ENCODE measurements at regions not wholly inside any gene's neighbourhood (a gene's known extent, or its start where the extent isn't known, plus 50 kb on each side); places are given as distances from the start of the nearest gene placed in this dataset.
"Not testable (repeated sequence)": the region's sequence is repeated elsewhere in the genome, so short reads cannot be mapped to it uniquely, and the experiment has no call there.

DNA sequence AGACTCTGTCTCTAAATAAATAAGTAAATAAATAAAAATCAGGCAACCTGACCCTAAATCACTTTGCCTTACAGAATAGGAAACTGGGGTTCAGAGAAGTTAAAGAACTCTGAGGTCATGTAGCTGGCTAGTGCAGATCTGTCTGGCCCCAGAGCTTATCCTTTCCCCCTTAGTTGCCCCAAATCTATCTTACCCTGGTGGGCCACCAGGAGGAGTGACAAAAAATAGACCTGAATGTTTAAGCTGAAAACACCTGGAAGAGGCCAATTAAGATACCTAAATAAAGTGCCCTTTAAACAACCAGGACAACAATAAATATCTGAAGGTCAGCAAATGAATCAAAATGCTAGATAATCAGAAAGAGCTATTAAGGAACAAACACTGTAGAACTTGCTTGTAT lies 59.7 kb downstream of the TEX35 start:
- no peak for DNase-seq

DNA sequence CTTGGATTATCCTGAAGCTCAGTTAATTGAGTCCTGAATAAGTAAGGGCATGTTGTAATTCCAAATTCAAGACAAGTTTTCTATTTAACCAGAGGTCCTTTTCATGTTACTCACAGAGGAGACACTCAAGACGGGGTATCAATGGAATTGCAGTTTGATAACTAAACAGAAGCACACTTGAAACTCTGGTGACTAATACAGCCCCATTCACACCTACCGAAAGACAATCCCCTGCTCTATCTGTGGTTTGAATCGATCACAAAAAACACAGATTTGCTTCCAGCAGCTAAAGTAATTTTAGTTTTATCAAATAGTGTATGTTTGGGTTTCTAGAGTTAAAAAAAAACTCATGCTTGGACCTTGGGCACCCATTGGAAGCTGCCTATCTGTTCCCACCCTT lies 60.4 kb downstream of the TEX35 start:
- DNase-seq, result no peak

DNA sequence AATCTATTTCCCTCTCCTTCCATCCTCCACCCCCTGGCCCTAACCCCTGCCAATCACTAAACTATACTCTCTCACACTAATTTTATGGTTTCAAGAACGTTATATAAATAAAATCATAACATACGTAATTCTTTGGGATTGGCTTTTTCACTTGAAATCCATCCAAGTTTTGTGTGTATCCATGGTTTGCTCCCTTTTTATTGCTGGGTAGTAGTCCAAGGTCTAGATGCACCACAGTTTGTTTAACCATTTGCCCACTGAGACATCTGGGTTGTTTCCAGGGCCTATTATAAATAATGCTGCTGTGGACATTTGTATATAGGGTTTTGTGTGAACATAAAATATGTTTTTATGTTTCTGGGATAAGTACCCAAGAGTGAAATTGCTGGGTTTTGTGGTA lies 61.4 kb downstream of the TEX35 start:
- DNase-seq, result no peak

DNA sequence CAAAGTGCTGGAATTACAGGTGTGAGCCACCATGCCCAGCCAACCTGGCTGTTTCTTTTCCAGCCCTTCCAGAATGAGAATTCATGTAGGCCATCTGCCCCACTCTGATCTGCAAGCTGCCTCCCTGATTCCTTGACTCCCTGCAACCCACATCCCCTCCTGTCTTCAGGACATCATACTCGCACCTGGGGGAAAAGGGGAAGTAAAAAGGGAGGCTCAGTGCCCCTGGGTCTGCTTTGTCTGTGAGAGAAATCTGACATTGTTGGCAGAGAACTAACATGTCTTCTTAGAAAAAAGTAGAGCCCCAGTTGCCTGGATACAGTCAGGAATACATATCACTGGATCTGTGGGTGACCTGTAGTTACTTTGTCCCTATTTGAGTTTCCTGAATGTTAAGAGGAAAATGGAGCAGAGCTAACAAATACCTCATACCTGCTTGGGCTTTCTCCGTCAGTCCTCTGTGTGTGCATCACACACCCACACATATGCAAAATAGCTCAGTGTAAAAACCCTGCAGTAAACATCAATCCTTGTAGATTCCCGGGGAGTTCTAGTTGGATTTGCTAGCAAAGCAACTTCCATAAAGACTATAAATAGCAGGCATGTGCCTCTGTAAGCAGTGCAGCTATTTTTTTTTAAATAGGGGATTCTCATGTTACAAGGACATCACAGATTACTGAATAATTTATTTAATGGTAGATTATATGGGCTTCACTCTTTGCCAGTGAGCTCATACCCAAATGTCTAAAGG lies 62.9 kb downstream of the TEX35 start:
- no peak for DNase-seq

DNA sequence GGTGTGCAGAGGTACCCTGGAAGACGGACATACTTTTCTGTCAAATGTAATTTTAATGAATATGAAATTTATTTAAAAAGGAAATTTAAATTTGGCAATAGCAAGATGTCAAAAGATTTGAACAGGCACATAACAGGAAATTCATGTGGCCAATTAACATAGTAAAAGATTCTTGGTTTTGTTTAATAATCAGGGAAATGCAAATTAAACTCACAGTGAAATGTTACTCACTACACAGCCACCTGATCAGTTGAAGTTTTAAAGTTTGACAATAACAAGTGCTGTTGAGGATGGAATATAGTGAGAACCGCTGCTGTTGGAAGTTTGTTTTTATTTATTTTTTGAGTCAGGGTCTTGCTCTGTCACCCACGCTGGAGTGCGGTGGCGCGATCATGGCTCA lies 63.9 kb downstream of the TEX35 start:
- DNase-seq, result no peak

DNA sequence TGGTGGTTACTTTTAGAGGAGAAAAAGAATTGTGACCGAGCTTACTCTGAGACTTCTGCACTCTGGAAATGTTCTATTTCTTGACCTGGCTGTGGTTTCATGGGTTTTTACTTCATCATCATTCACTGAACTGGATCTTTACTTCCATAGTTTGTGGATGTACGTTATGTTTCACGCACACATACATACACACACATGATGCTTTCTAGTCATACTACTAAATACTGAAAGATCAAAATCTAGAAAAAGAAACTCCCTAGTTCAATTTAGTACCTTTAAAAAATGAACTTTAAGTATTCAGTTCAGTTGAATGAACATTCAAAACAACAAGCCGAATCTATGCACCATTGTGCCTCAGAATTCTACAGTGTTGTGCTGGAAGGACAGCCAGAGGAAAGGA lies 65.0 kb downstream of the TEX35 start:
- no peak for DNase-seq

DNA sequence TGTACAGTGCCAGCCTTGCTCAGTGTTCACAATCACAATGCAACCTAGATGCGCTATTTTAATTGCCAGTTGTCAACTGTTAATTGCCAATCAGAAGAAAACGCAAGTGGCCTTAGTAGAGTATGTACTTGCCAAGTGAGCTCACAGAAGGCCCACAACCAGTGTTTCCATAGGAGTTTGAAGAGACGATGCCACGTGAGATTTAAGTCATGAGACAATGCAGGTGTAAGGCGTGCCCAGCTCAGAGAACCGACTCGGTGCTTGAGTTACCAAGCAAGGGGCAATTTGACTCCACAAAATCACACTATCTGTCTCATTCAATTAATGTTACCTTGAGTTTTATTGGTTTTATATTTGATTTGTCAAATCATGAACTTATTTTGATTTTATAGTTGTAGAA lies 65.6 kb downstream of the TEX35 start:
- no peak for DNase-seq

DNA sequence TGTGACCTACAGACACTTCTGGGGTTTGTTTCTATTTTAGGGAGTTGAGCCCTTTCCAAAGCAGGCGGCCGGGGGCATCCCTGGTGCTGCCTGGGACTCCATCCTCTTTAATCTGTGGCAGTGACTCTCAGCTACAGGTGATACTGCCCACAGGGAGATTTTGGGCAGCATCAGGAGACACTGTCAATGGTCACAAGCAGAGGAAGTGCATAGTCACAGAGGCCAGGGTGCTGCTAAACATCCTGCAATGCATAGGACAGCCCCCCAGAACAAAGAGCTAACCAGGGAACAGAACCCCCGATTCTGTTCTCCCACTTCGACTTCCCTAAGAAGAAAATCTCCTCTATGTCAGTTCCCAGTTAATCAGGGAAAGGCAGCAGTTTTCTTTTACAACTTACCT lies 66.2 kb downstream of the TEX35 start:
- no peak for DNase-seq

DNA sequence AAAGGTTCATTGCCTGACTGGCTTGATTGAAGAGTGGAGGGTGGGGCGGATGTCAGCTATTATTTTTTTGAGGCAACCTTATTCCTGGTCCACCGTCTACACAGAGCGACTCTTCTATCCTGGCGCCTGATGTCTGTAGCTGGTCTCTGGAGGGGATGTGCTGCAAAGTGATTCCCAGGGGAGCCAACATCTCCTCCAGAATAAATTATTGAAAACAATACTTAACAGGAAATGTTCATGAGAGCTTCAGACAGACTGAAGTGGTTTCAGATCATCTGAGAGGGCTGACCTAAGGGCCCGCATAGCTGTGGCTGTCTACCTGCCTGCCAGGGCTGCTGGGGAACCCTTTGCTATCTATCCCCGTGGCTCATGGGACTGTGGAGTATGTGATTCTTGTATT lies 66.7 kb downstream of the TEX35 start:
- DNase-seq, result peak; percentile 2

DNA sequence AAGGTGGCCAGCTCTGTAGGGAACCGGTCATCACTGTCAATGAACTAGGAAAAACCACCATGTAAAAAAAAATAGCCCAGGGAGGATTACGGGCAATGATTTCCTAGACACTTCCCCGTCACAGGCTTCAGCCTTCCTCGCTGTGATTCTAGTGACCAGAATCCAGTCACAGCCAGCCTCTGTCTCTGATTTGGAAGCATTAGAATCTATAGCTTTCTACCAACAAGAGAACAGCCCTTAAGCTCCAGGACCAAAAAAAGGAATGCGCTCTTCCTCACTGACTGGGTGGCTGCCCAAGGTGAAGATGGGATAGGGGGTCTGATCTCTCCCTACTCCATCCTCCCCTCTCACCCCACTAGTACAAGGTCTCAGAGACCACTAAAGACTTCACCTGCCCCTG lies 67.2 kb downstream of the TEX35 start:
- DNase-seq, result no peak

DNA sequence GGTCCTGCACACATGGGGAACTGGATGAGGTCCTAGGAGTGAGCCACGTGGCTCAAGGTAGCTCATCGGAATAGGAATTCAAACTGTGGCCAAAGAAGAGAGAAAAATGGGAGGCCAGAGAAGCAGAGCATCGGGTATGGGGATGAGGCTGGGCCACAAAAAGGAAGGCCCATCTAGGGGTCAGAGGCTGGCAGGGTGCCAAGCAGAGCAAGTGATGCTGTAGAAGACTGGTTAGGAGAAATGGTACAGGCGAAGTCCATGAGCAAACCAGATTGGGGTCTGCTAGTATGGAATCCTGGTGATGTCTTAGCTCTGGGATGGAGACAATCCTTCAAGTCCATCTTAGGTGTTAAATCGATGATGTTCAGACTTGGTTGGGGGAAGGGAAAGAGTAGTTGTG lies 68.0 kb downstream of the TEX35 start:
- no peak for DNase-seq

DNA sequence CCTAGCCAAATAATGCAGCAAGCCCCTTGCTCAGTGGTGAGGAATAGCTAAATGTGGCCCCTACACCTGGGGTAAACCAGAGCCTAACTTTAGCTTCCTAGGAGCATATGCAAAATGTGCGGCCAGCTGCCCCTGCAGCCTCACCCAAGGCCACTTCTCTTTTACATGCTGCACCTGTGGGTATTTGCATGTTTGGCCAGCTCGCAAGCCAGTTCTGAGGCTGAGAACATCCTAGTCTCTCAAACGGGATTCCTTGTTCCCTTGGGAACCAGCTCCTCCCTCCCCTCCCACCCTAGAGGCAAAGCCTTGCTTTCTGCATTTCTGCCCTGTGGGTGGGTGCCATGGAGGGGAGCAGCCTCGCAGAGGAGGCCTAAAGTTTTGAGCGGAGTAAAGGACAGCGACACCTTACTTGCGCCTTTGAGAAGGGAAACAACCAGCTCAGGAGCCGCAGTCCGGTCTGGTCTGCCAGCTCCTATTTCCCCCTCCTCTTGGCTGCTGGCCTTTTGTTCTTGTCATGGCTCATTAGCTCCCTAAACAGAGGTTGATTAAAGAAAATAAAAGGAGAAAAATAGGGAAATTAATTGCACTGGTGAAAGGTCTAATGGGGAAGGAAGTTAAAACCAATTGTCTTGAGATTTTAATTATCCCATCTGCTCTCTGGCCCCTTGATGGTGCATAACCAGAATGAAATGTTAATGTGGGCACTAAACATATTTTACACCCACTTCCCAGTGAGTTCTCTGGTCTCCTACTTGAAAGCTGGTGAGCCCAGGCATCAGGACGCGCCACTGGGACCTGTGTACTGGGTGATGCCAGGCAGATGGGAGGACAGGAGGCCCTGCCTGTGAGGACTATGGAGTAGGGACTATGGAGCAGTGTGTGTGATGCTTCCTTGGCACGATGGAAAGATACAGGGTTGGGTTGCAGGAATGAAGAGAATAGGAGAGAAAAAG lies 68.7 kb downstream of the TEX35 start:
- DNase-seq, result peak; percentile 14

DNA sequence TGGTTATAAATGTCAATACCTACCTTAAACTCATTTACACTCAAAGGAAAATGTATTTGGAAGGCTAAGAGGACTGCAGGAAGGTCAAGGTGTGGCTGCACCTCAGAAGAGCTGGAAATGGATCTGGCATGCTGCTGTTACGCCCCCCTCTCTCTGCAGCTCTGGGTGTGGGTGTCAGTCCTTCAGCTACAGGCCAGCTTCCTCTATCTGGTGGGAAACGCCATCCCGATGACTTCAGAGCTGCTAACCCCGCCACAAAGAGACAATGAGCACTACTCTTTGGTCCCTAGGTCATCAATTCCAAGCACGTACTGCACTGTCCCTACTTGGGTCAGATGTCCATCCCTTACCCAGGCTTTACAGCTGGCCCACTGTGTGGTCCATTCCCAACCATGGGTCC lies 74.2 kb downstream of the TEX35 start:
- no peak for DNase-seq

DNA sequence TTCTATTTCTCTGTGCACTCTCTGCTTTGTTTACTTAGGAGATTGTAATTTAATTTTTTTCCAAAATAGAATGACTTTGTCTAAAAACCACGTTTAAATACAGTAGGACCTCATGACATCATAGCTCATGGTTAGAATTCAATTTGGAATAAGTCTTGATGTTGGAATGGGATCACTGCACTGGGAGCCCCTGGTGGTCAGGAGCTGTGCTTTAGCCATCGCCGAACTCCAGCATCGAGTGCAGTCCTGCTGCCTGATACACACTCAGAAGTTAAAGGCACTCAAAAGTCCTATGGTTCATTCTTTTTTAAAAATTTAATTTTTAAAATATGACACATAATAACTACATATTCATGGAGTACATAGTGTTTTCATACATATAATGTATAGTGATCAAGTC lies 75.1 kb downstream of the TEX35 start:
- DNase-seq, result no peak

DNA sequence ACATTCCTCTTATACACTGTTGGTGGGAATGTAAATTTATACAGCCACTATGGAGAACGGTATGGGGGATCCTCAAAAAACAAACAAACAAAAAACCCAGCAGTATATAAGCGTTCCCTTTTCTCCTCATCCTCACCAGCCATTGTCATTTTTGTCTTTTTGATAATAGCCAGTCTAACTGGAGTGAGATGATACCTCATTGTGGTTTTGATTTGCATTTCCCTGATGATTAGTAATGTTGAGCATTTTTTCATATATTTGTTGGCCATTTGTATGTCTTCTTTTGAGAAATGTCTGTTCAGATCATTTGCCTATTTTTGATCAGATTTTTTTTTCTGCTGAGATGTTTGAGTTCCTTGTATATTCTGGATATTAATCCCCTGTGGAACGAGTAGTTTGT lies 76.1 kb downstream of the TEX35 start:
- DNase-seq, result not testable (repeated sequence)

DNA sequence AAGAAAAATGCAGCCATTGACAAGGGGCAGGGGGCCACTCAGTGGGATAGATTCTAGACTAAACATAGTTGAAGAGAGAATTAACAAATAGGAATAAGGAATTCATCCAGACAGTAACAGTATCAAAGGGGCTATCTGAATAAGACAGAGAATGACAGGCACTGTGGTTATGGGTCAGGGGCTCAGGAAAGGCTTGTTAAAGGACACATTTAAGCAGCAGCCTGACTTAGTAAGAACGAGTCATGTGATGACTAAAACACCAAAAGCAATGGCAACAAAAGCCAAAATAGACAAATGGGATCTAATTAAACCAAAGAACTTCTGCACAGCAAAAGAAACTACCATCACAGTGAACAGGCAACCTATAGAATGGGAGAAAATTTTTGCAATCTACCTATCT lies 78.9 kb downstream of the TEX35 start:
- not testable (repeated sequence) for DNase-seq

DNA sequence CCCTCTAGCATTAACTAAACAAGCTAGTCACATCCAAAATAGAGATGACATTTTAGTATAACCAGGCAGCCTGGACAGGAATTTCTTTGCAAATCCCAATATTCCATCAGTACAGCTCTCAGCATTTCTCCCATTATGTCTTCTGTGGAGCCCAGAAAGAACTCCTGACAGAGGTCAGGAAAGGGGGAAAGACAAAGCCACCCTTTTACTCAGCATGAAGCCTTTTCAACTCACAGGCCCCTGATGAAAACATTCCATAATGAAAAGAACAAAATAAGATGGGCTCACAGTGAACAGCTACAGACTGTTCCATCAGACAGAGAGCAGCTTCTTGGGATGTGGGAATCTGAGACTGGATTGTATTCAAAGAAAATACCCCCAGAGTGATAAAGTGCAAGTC lies 80.6 kb downstream of the TEX35 start:
- no peak for DNase-seq

DNA sequence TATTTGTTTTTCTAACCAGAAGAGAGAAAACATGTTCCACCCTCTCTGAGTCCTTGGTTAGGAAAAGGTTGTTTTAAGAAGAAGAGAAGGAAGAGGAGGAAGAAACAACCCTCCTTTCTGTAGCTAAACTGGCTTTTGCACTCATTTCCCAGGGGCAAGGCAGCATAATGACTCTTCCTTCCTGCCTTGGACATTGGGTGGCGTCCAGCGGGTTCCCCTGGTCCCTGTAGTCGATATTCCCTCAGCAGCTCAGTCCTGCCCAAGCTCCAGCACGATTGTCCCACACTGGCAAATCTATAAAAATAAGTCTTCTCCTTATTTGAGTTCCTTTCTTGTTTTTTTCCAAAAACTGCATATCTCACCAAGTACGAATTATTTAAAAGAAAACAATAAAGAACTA lies 81.2 kb downstream of the TEX35 start:
- DNase-seq, result no peak

DNA sequence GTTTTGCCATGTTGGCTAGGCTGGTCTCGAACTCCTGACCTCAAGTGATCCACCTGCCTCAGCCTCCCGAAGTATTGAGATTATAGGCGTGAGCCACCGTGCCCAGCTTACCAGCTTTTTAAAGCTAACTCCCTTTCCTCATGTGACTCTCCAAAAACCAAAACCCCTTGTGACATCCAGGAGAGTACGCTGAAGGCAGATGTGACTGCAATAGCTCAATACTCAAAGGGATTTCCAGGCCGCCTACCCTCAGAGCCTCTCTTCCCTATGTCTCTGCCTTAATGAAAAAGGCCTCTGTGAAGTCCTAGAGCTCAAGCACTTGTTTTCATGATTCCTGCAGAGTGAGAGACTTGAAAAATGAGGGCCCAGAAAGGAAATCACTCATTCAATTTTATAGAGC lies 82.6 kb downstream of the TEX35 start:
- no peak for DNase-seq

DNA sequence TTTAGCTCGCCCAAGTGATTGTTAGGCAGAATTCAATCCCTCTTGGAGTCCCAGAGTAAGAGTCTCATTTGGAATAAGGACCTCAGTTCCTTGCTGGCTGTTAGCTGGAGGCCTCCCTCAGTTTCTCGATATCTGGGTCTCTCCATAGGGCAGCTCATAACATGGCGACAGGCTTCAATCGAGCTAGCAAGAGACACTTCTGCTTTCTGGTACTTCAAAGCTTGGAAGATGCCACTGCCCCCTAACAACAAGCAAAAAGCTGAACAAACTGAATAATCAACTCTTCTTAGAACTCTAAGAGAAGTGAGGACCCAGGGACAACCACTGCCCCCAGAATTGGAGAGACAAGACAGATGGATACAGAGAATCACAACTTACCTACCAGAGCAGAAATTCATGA lies 86.2 kb downstream of the TEX35 start:
- DNase-seq, result no peak

DNA sequence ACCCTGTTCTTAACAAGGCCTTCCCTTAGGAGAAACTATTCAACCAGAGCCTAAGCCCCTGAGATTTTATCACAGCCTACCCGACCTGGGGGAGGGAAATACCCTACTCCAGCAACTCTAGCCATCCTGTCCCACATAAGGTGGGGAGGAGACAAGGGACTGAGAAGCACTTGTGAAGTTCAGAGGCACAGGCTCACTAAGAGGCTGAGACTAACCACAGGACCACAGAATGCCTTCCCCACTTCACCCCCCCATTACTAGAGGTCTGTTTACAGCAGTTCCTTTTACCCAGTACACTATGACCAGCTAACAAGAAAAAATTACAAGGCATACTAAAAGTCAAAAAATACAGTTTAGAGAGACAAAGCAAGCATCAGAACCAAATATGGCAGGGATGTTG lies 86.8 kb downstream of the TEX35 start:
- no peak for DNase-seq

DNA sequence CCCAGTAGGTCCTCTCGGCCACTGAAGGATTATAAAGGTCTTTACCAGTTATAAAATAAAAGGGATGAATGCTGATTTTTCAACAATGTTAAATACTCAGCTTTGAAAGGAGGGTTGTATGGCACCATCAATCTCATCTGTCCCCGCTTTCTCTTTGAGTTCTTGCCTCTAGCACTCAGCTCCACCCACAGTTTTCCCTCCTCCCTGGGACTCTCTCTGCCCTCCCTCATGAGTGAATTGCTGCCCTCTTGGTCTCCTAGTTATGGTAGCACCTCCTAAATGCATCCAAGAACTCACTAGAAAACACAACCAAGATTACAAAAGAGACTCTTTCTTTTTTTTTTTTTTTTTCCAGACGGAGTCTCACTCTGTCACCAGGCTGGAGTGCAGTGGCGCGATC lies 91.0 kb downstream of the TEX35 start:
- DNase-seq, result no peak

DNA sequence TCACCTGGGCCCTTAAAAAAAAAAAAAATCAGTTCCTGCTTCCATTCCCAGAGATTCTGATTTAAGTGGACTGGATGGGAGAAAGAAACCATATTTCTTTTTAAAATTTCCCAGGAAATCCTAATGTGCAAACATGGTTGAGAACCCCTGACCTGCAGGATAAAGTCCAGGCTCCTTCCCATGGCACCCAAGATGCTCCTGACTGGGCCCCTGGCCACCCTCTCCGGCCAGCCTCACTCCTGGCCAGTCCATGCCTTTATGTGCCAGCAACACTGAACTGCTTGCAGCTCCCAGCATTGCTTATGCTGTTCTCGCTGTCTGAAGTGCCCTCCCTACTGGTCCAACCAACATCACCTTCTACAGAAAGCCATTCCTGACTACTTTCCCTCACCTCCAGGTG lies 93.9 kb downstream of the TEX35 start:
- DNase-seq, result no peak

DNA sequence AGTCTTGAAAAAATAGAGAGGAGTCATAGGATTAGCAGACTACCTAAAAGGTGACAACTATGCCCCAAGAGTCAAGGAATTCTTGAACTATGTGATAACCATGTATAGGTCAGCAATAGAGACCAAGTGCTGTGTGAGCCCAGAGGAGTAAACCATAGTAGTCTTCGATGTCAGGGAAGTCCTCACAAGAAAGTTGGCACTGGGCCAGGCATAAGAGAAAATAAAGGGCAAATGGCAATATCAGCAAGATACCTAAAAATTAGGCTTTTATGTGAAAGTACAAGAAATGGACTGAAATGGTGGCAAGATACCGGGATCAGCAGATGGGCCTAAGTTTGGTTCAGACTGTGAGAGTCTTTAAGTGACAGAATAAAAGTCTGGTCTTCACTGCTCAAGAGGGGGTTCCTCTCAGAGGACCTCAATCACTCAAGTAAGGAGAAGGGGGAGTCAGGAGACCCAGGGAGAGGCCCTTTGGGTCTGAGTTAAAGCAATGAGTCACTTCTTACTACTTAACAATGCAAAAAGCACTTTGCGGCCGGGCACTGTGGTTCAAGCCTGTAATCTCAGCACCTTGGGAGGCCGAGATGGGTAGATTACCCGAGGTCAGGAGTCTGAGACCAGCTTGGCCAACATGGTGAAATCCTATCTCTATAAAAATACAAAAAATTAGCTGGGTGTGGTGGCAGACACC lies 95.0 kb downstream of the TEX35 start:
- DNase-seq, result no peak
